HL-60/S4 treated with retinoic acid at 250 ng/mL for 4 days and 3 days (cell line): ENCODE measurements at regions not wholly inside any gene's neighbourhood (a gene's known extent, or its start where the extent isn't known, plus 50 kb on each side); places are given as distances from the start of the nearest gene placed in this dataset.

Experiments
- in situ Hi-C: fragments of 300-500 bp; cut with MboI; formaldehyde crosslinking; loops from 2 replicates; pipeline ENCODE4 v1.7.0; 2022; ENCODE audit warnings: low sequenced_read_pairs

DNA sequence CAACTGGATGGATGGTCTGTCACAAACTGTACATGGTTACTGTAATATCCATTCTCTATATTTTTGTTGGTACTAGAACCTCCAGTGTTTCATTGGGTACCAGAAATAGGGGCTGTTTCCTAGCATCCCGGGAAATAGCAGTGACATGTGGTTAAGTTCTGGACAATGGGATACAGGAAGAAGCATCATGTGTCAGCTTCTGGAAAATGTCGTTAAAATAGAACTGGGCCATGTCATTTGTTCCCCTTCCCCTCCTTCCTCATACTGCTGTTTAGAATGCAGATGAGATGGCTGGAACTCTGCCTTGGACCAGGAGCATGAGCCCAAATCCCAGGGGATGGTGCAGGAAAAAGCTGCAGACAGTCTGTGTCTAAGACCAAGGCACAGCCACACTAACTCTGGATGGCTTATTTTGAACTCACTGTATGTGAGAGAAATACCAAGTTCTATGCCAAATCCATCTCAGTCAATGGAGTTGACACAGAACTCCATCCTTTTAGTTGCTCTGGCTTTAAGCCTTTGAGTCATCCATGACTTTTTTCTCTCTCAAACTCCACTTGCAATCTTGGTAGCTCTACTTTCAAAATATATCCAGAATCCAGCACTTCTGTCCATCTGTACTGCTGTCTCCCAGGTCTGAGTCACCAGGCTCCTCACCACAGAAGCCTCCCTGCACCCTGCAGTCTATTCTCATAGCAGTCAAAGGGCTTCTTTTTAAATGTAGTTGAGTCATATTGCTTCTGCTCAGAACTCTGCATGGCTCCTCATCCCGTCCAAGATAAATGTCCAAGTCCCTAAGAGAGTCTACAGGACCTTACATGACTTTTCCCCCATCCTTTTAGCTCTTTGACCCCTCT lies 184.2 kb downstream of the NSG2 start:
- in situ Hi-C loops: no loop called here

DNA sequence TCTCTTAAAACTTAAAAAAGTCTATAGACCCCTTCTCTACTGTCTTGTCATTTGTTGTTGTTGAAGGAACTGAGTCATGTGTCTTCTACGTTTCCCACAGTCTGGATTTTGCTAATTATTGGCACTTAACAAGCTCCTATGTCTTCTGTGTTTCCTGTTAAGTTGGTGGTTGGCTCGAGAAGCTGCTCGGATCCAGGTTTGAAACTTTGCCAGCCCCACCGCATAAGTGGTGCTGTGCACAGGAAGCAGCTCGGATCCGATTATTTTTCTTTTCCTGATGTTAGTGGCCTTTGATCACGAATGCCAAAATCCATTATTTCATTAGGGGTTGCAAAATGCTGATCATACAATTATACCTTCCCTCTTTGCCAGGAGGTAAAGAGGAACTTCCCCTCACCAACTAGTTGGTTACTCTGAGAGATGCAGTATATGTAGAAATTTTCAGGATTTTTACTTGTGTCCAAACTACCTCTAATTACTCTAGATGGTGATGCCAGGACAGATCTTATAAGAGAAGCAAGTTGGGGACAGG lies 186.5 kb downstream of the NSG2 start:
- in situ Hi-C loops: no loop called here

DNA sequence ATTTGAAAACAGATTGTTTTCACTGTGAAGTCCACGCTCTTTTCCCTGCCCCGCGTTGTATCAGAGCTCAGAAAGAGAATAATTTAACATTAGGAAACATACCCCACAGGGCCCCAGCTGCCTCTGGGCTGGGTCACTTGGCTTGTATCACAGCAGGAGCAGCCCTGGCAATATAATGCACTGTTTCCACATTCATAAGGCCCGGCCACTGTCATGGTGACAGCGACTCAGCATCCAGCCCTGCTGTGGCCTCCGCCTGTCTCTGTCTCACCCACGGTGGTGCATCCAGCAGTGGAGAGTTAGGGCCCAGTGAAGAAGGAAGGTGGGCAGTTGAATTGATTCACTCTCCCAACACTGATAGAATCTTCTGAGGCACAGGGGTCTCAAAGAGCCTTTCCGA lies 188.9 kb downstream of the NSG2 start:
- in situ Hi-C loops: no loop called here

DNA sequence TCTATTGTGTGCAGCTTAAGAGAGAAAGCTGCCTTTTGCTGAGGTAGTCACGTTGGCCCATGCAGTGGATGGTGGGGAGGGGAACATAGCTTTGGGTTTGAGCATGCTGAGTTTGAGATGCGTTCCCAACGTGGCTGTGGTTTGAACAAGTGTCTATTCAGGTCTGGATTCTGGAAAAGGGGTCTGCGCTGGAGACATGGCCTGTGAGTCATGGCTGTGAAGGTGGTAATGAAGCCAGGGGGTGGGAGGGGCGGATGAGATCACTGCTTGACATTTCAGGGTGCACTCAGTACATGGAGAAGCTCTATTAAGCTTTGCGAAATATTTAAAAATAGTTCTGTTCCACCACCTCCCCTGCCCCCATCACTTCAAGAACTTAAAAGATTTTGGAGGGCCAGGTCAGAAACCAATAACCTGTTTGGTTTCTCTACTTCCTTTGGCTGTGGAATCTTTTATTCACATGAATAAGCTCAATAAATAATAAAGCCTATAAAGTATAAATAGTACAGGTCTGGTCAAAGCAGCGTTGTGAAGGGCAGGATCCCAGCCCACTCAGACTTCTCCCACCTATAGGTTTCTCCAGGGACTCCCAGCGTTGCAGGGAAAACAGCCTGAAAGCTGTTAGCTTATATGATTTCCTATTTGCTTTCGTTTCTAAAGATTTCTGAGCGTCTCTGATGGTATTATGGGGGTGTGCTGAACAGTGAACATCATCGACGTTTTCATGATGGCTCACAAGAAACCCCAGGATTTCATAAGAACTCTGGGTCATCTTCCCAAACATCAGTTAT lies 189.9 kb downstream of the NSG2 start:
- in situ Hi-C loops: no loop called here

DNA sequence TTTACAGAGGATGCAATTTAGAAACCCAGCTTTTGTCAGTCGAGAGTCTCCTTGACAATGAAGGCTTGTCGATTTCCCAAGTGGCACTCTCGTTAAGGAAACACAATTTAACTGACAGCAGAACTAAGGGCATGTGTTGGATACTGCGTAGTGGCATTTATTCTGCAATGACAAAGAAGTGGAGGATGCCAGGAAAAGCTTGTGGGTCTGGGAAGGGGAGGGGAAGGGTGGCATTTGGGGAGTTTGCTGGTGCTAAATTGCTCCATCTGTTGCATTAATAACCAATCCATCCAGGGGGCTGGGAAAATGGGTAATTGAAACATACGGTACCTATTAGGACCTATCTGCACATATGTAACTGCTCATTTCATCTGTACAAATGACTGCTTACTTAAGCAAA lies 190.6 kb downstream of the NSG2 start:
- in situ Hi-C loops: no loop called here

DNA sequence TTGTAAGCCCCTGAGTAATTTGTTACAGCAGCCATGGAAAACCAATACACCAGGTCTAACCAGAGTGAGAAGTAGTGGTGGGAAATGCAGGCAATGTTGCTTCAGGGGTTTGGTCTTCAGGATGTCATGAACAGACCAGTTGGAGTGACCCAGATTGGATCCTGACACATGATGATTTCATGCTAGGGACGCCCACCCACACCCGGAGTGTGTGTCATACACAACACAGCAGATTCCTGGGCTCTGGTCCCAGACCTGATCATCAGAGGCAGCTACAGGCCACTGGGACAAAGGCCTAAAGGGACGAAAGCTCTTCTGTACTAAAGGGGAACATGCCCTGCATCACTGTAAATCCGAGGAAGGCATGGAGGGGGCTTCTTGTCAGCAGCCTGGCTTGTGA lies 194.2 kb downstream of the NSG2 start:
- in situ Hi-C loops: no loop called here

DNA sequence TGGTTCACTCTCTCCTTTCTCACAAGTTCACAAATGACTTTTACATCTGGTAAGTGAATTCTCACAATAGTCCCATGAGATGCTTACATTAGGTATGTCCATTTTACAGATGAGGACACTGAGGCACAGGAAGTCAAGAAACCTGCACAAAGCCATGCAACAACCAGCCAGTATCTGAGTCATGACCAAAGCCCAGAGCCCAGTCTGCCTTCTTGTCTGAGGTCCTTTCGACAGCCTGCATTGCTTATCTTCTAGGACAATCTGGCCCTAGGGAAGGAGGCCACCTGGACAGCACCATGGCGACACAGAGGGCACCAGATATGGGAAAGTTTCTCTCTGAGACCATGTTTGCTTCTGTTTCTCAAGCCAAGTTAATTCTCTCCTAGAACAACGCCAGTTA lies 197.1 kb downstream of the NSG2 start:
- in situ Hi-C loops: no loop called here

DNA sequence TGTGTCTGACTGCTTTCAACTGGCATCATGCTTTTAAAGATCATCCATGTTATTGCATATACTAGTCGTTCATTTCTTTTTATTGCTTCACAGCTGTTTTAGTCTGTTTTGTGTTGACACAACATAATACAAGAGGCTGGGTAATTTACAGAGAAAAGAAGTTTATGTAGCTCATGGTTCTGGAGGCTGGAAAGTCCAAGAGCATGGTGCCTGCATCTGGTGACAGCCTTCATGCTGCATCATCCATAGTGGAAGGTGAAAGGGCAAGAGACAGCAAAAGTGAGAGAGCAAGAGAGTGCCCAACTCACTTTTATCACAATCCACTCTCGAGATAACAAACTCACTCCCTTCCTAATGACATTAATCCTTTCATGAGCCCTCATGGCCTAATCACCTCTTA lies 198.4 kb downstream of the NSG2 start:
- in situ Hi-C loops: no loop called here

DNA sequence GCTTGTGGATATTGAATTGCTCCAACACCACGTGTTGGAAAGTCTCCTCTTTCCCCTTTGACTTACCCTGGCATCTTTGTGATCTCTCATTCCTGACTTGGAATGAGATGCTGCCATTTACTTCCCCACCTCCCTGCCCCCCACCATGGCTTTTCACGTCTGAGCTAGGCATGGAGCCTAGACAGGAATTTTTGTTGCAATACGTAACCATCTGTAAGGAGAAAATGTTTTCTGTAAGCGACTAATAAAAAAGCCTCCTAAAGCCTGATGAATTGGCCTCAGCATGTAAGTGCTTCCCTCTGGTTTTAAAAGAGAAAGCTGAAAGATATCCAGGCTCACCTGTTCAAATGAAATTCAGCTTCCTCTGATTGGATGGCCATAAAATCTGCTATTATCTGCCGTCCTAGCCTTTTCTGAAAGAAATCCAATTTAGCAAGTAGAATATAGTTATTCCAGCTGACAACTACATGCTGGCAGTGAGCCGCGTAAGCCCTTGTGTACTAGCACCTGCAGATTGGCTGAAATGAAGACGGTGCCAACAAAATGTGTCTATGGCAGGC lies 200.1 kb downstream of the NSG2 start:
- in situ Hi-C loops: no loop called here

DNA sequence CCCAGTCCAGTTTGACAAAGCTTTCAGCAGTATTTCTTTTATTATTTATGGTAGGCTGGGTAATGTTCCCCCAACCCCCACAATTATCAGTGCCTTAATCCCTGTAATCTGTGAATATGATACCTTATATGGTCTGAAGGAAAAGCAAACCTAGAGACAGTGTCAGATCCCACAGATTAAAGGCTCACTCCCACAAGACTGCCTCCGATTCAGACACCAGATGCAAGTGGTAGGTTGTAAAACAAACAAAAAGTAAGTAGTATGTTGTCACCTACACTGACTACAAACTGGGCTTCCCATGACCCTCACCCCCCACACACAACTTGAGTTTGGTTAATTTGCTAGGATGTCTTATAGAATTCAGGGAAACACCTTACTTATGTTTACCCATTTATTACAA lies 201.2 kb downstream of the NSG2 start:
- in situ Hi-C loops: no loop called here

DNA sequence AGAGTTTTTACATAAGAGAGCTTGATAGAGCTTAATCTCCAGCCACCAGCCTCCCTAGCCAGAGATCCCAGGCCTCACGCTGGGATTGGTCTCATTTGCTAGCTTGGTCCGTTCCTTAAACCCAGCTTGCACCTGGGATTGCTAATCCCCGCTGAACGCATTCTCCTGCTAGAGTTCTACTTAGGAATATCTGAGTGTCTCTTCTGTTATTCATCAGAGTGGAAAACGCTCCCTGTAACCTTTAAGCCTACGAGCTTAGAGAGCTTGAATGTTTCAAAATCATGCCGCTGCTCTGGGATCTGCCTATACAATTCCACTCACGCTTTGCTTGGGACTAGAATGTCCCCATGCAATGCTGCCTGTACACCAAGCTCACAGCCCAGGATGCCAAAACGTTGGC lies 201.8 kb downstream of the NSG2 start:
- in situ Hi-C loops: no loop called here

DNA sequence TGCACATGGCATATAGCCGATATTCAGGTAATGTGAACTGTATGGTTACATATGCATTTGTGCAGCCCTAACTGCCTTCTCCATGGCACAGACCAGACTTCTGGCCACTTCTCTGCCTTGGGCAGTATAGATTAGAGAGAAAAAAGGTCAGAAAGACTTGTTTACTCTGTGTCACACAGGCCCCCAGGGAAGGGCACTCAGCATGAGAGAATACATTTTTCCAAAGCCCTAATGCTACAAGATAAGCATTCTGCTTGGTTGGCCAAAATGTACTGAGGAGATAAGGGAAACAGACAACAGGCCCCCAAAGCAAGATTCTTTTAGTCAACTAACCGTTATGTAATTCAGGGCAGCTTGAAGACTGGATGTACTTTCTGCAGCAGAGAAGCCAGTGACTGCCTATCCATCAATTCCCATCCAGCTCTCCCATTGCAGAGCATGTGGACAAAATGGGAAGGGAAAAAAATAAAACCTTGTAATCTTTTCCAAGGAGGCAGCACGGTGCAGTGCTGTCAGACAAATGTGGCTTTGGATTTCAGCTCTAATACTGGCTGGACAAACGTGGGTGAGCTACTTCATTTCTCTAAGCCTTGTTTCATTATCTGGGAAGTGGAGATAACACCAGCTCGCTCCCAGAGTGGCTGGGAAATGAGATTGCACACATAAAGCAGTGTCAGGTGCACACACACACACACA lies 205.9 kb downstream of the NSG2 start:
- in situ Hi-C loops: no loop called here

DNA sequence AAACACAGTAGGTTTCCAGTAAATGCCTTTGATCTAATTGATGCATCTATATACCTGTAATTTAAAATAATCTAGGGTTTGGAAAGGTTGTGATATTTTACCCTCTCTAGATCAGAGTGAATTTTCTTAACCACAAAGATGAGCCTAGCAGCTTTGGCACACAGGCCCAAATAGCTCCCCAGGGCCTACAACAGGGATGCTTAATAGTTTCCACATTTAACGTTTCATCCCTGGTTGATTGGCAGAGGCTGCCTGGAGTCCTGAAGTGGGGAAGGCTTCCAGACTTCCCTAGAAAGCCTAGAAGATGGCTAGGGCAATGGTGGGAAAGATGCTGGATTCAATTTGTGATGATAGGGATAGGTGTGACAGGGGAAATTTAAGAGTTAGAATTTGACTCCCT lies 206.6 kb downstream of the NSG2 start:
- in situ Hi-C loops: no loop called here

DNA sequence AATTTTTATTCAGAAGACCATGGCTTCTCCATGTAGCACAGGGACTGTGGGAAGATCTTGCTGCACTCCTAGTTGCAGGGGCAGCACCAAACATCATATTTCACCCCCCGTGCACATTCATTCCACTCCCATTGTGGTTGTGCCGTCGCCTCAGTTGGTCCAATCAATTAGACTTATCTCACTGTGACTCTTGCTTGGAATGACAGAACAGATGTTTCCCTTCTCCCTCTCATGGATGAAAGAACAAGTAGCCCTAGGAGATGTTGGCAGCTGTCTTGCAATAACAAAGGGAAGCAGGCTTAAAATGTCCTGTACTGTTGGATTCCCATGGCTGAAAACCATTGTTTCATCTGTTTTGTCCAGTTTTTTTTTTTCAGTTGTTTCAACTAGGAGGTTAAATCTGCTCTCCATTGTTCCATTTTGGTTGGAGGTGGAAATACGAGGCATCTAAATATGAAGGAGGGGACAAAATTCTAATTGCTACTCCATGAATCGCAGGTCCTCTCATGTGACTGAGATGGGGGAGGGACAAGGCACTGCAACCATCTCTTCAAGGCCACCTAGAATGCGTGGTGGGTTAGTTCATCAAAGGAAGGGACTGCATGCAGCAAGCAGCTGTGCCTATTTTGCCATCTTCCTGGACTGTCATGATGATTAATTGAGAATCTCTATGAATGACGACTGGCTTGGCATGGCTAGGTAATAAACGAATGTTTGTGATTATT lies 214.4 kb downstream of the NSG2 start:
- in situ Hi-C loops: no loop called here

DNA sequence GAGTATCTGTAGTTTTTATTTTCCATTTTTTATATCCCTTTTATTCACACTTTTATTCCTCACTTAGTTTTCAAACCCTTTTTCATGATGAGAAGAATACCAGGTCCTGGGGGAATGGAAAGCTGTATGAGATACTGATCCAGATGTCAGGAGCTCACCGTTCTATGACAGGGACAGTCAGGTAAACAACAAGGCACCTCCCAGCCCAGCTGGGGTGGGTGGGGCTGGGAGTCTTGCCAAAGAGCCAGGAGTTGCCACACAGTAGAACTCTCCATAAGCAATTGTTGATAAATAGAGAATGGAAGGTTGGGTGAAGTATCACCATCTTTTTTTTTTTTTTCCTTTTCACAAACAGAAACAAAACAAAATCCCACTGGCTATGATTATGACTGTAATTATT lies 225.8 kb downstream of the NSG2 start:
- in situ Hi-C loops: no loop called here

DNA sequence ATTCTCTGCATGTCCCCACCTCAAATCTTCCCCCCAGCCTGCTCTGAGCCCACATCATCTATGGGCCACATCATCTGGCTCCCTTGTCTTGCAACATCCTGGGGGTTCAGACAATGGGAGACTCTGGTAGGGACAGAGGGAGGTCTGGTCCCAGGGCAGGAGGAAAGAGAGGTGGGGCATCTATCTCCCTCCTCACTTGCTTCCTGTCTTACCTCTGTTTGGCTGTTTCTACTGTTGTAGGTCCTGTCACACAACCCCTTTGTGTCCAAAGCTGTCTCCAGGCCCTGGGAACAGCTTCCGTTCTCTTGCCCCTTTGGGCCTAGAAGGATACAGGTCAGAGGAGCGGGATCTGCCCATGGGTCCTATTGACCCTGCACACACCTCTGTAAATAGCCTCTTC lies 227.2 kb downstream of the NSG2 start:
- in situ Hi-C loops: no loop called here

DNA sequence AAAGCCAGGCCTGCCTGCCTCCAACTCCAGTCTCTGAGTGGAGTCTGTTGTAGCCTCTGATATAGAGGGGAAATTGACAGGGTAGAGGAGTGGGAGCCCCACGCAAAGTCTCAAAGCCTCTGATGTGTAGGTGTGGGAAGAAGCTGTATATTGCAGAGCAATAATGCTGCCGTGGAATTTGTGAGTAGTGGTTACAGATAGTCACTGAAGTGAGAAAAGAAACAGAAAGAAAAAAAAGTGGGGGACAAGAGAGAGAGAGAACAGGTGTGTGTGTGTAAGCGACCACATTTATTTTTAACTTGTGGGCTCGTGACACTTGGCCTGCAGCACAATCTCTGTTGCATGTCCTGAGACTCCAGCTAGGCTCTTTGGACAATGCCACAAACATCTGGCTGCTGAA lies 227.8 kb downstream of the NSG2 start:
- in situ Hi-C loops: no loop called here

DNA sequence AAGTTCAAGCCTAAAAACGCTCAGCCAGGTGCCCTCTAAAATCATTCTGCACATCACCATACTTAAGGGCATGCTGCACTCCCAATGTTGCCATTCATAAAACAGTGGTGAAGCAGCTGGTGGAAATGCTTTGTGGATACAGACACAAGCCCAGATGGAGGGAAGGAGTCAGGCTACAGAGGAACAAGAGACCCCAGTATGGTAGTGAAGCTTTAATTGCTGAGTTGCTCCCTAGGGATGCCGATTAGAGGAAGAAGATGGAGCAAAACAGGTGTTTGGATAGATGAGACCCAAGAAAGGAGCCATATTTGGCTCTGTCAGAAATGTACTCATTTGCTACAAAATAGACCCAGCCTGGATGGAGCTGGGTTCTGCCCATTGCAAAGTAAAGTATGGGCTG lies 230.5 kb downstream of the NSG2 start:
- in situ Hi-C loops: no loop called here

DNA sequence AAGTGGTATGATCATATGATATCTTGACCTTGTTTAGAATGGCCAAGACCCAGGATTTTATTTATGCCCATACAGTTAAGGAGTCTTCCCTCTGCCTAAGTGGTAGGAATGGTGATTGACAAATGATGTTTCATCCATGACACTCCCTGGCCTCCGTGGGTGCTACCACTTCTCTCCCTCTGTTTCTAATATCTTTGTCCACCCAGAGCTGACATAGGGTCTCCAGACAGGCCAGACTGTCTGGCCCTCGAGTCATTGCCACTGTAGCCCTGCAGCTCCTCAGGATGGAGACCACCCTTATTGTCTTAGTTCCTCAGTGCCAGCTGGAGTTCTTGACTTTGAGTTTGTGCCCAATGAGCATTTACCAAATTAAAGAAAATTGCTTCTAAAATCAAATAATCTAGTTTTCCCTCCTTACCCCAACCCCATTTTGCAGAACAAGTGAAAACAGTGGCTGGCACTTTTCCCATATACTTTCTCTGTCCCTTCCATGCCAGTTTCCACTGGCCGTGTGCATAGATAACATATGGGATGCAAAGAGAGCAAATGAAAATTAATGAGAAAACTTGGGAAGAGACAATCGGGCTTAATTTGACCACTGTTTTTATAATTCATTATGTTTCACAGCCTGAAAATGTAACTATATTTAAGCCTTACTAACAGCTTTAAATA lies 235.7 kb downstream of the NSG2 start:
- in situ Hi-C loops: no loop called here

DNA sequence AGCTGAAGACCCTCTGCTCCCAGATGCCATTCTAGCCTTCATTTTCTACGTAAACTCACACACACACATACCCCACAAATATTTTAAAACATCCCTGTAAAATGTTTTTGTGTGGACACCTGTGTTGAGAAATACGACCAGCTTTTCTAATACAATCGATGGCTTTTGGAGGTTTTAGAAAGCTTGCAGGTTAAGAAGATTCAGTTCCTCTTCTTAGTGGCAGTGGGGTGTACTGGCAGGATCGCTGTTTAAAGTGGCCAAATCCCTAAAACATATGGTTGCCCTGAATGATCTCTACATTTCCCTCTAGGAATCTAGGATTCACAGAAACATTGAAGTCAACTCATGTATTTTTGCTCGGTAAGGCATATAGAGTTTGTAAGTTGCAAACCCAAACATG lies 236.3 kb downstream of the NSG2 start:
- in situ Hi-C loops: no loop called here
